PC-9 (cell line): ENCODE measurements at regions not wholly inside any gene's neighbourhood (a gene's known extent, or its start where the extent isn't known, plus 50 kb on each side); places are given as distances from the start of the nearest gene placed in this dataset.

Experiments
- EZH2 ChIP-seq: fragments of 200-600 bp; sonication (generic); IDR thresholded peaks from 2 replicates; pipeline ENCODE4 v1.8.0; 2017; ENCODE audit warnings: antibody characterized with exemption, low read depth
- TF ChIP-seq, protein P1 (sequence below): fragments of 200-600 bp; sonication (generic); conservative IDR thresholded peaks from 2 replicates; pipeline ENCODE4 v1.6.1; 2017; ENCODE audit warnings: mixed run types, antibody characterized with exemption, mild to moderate bottlenecking, moderate library complexity

GRCh38 chr4:160141206-160141605, 1038.3 kb downstream of the RAPGEF2 start:
- no peak for TF ChIP-seq EZH2
- TF ChIP-seq, protein P1, sequence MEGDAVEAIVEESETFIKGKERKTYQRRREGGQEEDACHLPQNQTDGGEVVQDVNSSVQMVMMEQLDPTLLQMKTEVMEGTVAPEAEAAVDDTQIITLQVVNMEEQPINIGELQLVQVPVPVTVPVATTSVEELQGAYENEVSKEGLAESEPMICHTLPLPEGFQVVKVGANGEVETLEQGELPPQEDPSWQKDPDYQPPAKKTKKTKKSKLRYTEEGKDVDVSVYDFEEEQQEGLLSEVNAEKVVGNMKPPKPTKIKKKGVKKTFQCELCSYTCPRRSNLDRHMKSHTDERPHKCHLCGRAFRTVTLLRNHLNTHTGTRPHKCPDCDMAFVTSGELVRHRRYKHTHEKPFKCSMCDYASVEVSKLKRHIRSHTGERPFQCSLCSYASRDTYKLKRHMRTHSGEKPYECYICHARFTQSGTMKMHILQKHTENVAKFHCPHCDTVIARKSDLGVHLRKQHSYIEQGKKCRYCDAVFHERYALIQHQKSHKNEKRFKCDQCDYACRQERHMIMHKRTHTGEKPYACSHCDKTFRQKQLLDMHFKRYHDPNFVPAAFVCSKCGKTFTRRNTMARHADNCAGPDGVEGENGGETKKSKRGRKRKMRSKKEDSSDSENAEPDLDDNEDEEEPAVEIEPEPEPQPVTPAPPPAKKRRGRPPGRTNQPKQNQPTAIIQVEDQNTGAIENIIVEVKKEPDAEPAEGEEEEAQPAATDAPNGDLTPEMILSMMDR, result no peak
